ENCODE measurements at regions not wholly inside any gene's neighbourhood (a gene's known extent, or its start where the extent isn't known, plus 50 kb on each side); places are given as distances from the start of the nearest gene placed in this dataset.

DNA sequence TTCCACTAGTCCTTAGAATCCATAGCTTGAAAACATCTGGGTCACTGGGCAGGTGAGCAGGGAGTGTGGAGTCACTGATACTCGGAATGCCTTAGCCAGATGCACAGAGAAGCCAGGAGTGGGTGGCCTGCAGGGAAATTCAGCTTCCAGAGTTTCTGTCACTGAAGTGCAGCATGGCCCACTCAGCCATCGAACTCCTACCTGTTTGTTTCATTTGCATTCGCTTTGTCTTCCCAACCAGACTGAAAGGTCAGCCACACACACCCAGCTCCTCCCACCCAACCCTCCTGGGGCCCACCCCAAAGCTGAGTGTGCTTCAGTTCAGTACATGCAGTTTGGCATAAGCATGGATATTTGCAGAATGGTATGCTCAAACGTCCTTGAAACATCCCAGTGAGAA is 124.5 kb upstream of the ATP10A start:
- TF ChIP-seq, protein P1, sequence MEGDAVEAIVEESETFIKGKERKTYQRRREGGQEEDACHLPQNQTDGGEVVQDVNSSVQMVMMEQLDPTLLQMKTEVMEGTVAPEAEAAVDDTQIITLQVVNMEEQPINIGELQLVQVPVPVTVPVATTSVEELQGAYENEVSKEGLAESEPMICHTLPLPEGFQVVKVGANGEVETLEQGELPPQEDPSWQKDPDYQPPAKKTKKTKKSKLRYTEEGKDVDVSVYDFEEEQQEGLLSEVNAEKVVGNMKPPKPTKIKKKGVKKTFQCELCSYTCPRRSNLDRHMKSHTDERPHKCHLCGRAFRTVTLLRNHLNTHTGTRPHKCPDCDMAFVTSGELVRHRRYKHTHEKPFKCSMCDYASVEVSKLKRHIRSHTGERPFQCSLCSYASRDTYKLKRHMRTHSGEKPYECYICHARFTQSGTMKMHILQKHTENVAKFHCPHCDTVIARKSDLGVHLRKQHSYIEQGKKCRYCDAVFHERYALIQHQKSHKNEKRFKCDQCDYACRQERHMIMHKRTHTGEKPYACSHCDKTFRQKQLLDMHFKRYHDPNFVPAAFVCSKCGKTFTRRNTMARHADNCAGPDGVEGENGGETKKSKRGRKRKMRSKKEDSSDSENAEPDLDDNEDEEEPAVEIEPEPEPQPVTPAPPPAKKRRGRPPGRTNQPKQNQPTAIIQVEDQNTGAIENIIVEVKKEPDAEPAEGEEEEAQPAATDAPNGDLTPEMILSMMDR (IDR thresholded peaks at IDR 0.05), result no peak
- TF ChIP-seq POLR2A (IDR thresholded peaks at IDR 0.05), result no peak
